ENCODE measurements at regions not wholly inside any gene's neighbourhood (a gene's known extent, or its start where the extent isn't known, plus 50 kb on each side); places are given as distances from the start of the nearest gene placed in this dataset.
A peak's percentile ranks its signal among the peaks of the same experiment; 100 is the strongest.

GRCh38 chr15:38651328-38652038, 86.9 kb upstream of the RASGRP1 start:
- no peak overlapping the region for H3K27ac ChIP-seq
- peak in 2 of 8 experiments; percentile 26 to 64 for ATAC-seq (replicated peaks in 6 of 8)
- H3K4me3 ChIP-seq = no peak overlapping the region
- no peaks in the 10 kb centered on the region for H3K4me1 ChIP-seq (replicated peaks in 1 of 2)
- in situ Hi-C loops (cut with MboI; ENCODE audit: low pct_unique_long_range_greater_than_20kb in 2 of 9, low sequenced_read_pairs in 9 of 9, unreplicated experiment in 9 of 9) = no loop called here
- WGBS, 10 experiments = 0 to 94% (median 80%) methylated on average over 1 to 9 of the region's 11 CpGs; no CpG with 5 or more reads in 1 of the 10 experiments

- ATAC-seq (replicated peaks in 6 of 8) = no peak
- 35 to 100% (median 73%) methylated on average over 1 to 5 of the region's 5 CpGs; no CpG with 5 or more reads in 4 of the 10 experiments for WGBS, 10 experiments
- Histone ChIP-seq H3K4me3 (no peak overlapping the region), H3K4me1 (replicated peaks in 1 of 2) (no peaks in the 10 kb centered on the region), H3K27ac (no peak overlapping the region)
- in situ Hi-C loops (cut with MboI; ENCODE audit: low pct_unique_long_range_greater_than_20kb in 2 of 9, low sequenced_read_pairs in 9 of 9, unreplicated experiment in 9 of 9) = no loop called here
Observed at GRCh38 chr15:38652183-38652794, 87.7 kb upstream of the RASGRP1 start.

- Histone ChIP-seq H3K4me3 (no peak overlapping the region), H3K27ac (no peak overlapping the region), H3K4me1 (replicated peaks in 1 of 2) (no peaks in the 10 kb centered on the region)
- 20 to 100% (median 80%) methylated on average over 1 to 5 of the region's 6 CpGs; no CpG with 5 or more reads in 1 of the 10 experiments for WGBS, 10 experiments
- no peak for ATAC-seq (replicated peaks in 6 of 8)
- in situ Hi-C loops (cut with MboI; ENCODE audit: low pct_unique_long_range_greater_than_20kb in 2 of 9, low sequenced_read_pairs in 9 of 9, unreplicated experiment in 9 of 9) = no loop called here
Observed at GRCh38 chr15:38652998-38653397, 88.4 kb upstream of the RASGRP1 start.

DNA sequence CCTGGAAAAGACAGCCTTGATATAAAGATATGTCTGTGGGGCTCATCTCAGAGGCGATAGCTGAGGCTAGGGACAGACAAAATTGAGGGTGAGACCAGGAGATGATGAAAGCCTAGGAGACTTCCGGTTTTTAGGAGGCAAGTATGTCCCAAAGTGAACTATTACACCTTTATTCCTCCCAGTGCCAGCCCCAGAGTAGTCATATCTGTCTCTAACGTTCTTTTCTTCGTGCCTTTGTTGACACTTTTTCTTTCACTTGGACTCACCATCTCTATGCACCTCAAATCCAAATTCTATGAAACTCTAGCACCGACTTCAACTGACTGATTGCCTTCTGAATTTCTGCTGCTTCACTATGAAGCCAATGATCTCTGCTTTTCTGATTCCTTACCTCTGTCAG, 93.8 kb upstream of the RASGRP1 start:
- H3K4me1 ChIP-seq (replicated peaks in 1 of 2) = no peaks in the 10 kb centered on the region
- WGBS, 10 experiments = 36 to 94% (median 86%) methylated on average over 1 to 5 of the region's 5 CpGs; no CpG with 5 or more reads in 1 of the 10 experiments
- H3K27ac ChIP-seq = no peak overlapping the region
- ATAC-seq (replicated peaks in 6 of 8) = no peak
- H3K4me3 ChIP-seq = no peak overlapping the region
- in situ Hi-C loops (cut with MboI; ENCODE audit: low pct_unique_long_range_greater_than_20kb in 2 of 9, low sequenced_read_pairs in 9 of 9, unreplicated experiment in 9 of 9) = no loop called here

GRCh38 chr15:38660738-38661137, 96.1 kb upstream of the RASGRP1 start:
- in situ Hi-C loops (cut with MboI; ENCODE audit: low pct_unique_long_range_greater_than_20kb in 2 of 9, low sequenced_read_pairs in 9 of 9, unreplicated experiment in 9 of 9) = no loop called here
- ATAC-seq (replicated peaks in 6 of 8) = peak in 1 of 8 experiments; percentile 16
- Histone ChIP-seq H3K4me3 (no peak overlapping the region), H3K4me1 (replicated peaks in 1 of 2) (no peaks in the 10 kb centered on the region), H3K27ac (no peak overlapping the region)
- WGBS, 10 experiments = no CpG with 5 or more reads among the region's 1 CpG

GRCh38 chr15:38662033-38662802, 97.6 kb upstream of the RASGRP1 start:
- no peak for ATAC-seq (replicated peaks in 6 of 8)
- Histone ChIP-seq H3K4me3 (no peak overlapping the region), H3K4me1 (replicated peaks in 1 of 2) (no peaks in the 10 kb centered on the region), H3K27ac (no peak overlapping the region)
- 58 to 100% (median 76%) methylated on average over 2 to 5 of the region's 5 CpGs for WGBS, 10 experiments
- in situ Hi-C loops (cut with MboI; ENCODE audit: low pct_unique_long_range_greater_than_20kb in 2 of 9, low sequenced_read_pairs in 9 of 9, unreplicated experiment in 9 of 9) = no loop called here

- in situ Hi-C loops (cut with MboI; ENCODE audit: low pct_unique_long_range_greater_than_20kb in 2 of 9, low sequenced_read_pairs in 9 of 9, unreplicated experiment in 9 of 9) = no loop called here
- Histone ChIP-seq H3K4me3 (no peak overlapping the region), H3K27ac (no peak overlapping the region), H3K4me1 (replicated peaks in 1 of 2) (no peaks in the 10 kb centered on the region)
- no peak for ATAC-seq (replicated peaks in 6 of 8)
- WGBS, 10 experiments = 60 to 100% (median 88%) methylated on average over 1 to 2 of the region's 2 CpGs; no CpG with 5 or more reads in 4 of the 10 experiments
Observed at GRCh38 chr15:38662805-38663204, 98.2 kb upstream of the RASGRP1 start.

- ATAC-seq (replicated peaks in 6 of 8) = no peak
- in situ Hi-C loops (cut with MboI; ENCODE audit: low pct_unique_long_range_greater_than_20kb in 2 of 9, low sequenced_read_pairs in 9 of 9, unreplicated experiment in 9 of 9) = no loop called here
- WGBS, 10 experiments = 24 to 97% (median 79%) methylated on average over 2 to 3 of the region's 3 CpGs; no CpG with 5 or more reads in 2 of the 10 experiments
- Histone ChIP-seq H3K4me3 (no peak overlapping the region), H3K4me1 (replicated peaks in 1 of 2) (peaks cover 9 to 15% of the 10 kb centered on the region in 2 donors), H3K27ac (no peak overlapping the region)
Observed at GRCh38 chr15:38665586-38666305, 101.1 kb upstream of the RASGRP1 start.

DNA sequence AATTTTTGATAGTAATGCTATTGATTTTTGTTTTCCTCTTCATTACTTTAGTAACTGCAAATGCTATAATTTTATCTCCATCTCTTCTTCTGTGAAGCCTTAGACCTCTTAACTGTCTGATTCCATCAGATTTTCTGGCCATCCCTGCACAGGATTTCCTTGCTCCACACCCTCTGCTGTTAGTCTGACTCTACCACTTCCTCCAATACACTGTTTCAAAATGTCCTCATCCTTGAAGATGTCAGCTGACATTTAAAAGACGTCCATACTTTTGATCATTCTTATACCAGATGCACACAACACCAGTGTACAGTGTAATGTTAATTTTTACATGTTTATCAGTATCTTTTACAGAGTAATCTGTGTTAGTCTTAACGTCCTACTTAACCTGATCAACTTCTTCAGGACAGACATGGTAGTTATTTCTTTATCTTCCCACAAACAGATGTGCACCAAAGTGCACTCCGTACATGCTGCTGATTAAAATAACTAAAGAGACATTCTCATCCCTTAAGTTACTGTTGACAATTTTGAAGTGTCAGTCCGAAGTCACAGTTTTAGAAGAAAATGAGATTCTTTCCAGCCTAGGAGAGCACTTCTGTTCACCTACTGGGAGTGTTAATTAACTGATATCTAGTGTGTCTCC, 102.4 kb upstream of the RASGRP1 start:
- peaks cover 9 to 15% of the 10 kb centered on the region in 2 donors for H3K4me1 ChIP-seq (replicated peaks in 1 of 2)
- H3K4me3 ChIP-seq = no peak overlapping the region
- in situ Hi-C loops (cut with MboI; ENCODE audit: low pct_unique_long_range_greater_than_20kb in 2 of 9, low sequenced_read_pairs in 9 of 9, unreplicated experiment in 9 of 9) = no loop called here
- 0 to 83% (median 60%) methylated on average over 1 to 4 of the region's 4 CpGs; no CpG with 5 or more reads in 1 of the 10 experiments for WGBS, 10 experiments
- H3K27ac ChIP-seq = no peak overlapping the region
- no peak for ATAC-seq (replicated peaks in 6 of 8)

DNA sequence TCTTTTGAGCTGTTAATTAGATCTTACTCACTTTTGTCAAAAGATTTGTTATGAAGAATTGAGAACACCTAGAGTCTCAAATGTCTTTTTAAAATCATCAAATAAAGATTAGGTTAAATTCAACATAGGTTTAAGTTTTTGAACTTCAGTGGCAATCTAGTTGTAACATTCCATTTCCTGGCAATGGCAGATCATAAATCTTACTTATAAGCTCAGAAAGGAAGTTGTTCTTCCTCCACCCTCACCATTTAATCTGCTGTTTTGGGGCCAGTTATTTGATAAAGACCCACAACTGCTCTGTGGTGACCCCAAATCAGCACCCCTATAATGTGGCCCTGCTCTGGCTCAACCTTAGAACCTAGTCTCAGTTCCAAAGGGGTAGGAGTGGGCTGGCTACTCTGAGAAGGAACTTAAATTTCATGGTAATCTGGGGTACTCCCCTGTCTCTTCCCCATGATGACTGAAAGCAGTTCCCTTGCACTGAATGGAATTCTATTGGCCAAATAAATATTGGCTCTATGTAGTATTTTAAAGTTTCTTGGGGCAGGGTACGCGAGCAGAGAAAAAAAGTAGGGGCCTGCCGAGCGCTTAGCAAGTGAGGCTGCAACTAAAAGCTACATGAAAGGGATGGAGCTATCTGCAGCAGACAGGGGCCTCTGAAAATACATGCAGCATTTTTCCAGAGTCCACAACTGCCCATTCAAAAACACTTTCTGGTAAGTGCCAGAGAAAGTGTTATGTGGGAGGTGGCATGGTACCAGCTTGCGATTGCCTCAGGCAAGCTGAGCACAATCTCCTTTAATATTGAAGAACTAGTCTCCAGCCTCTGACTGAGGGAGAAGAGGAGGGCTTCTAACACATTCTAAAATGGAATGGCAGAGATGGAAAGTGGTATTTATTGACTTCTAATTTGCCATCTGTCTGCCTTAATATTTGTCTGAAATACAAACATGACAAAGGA, 103.6 kb upstream of the RASGRP1 start:
- 71 to 100% (median 87%) methylated on average over 1 to 5 of the region's 5 CpGs; no CpG with 5 or more reads in 2 of the 10 experiments for WGBS, 10 experiments
- H3K4me3 ChIP-seq = no peak overlapping the region
- no peak overlapping the region for H3K27ac ChIP-seq
- in situ Hi-C loops (cut with MboI; ENCODE audit: low pct_unique_long_range_greater_than_20kb in 2 of 9, low sequenced_read_pairs in 9 of 9, unreplicated experiment in 9 of 9) = no loop called here
- peak in 5 of 8 experiments; percentile 7 to 29 (median 22) for ATAC-seq (replicated peaks in 6 of 8)
- H3K4me1 ChIP-seq (replicated peaks in 1 of 2) = peaks cover 9 to 15% of the 10 kb centered on the region in 2 donors

DNA sequence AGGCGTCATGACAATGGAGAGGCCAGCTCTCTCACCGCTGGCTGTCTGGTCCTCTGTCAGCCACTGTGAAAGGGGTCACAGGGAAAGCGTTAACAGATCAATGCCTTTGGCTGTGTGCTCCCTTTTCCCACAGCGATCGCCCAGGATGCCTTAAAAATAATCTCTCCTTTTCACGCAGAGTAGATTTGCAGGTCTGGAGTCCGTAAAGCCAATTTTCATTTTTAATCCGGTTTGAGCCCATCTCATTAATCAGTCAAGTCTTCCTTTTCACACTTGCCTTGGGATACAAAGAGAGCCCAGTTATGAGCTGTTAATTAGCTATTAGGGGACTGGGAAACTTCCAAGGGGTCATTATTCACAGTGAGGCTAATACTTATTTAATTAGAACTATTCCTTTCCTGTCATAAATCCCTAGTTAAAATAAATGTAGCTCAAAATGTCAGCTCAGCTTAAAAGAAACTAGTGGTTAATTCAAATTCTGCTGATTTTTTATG, 104.3 kb upstream of the RASGRP1 start:
- in situ Hi-C loops (cut with MboI; ENCODE audit: low pct_unique_long_range_greater_than_20kb in 2 of 9, low sequenced_read_pairs in 9 of 9, unreplicated experiment in 9 of 9) = no loop called here
- Histone ChIP-seq H3K4me3 (no peak overlapping the region), H3K27ac (no peak overlapping the region), H3K4me1 (replicated peaks in 1 of 2) (peaks cover 9 to 15% of the 10 kb centered on the region in 2 donors)
- WGBS, 10 experiments = 0 to 100% (median 34%) methylated on average over 1 to 8 of the region's 8 CpGs; no CpG with 5 or more reads in 1 of the 10 experiments
- ATAC-seq (replicated peaks in 6 of 8) = peak in 5 of 8 experiments; percentile 70 to 87 (median 76)
